ENCODE measurements at regions not wholly inside any gene's neighbourhood (a gene's known extent, or its start where the extent isn't known, plus 50 kb on each side); places are given as distances from the start of the nearest gene placed in this dataset.
A peak's percentile ranks its signal among the peaks of the same experiment; 100 is the strongest.

DNA sequence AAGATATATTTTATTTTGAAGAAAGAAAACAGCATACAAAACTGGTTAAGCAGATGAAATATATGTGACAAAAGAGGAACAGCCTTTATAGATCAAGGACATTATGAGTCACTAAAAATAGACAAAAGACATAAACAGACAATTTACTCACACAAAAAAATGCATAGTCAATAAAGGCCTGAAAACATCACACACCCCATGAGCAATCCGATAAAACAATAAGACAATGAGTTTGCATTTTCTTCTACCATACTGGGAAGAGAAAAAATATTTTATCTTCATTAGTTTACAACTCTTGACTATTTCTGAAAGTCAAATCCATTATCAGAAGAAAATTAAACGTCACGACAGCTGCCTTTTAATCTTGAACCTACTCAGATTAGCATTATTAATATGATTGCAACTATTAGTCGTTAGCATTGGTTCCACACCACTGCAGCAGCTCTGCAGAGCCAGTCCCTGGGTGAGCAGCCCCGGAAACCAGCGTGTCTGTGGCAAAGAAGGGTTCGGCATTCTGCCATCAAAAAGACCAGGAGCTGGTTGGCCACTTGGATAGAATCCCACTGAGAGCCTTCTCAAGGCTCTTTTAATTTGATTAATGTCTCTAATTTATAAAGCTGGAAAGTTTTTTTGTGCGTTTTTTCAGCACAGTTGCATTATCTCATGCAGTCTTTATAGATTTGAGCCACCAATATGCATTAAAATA, 305.4 kb upstream of the SHH start:
- H3K27ac ChIP-seq: peak overlapping the region in 1 of 4 donors; percentile 12
- peaks cover 0 to 9% (median 0%) of the 10 kb centered on the region in 4 donors for H3K27me3 ChIP-seq
- no peak overlapping the region for H3K4me3 ChIP-seq
- TF ChIP-seq POLR2A (IDR thresholded peaks at IDR 0.05): no peak
- TF ChIP-seq, protein P1, sequence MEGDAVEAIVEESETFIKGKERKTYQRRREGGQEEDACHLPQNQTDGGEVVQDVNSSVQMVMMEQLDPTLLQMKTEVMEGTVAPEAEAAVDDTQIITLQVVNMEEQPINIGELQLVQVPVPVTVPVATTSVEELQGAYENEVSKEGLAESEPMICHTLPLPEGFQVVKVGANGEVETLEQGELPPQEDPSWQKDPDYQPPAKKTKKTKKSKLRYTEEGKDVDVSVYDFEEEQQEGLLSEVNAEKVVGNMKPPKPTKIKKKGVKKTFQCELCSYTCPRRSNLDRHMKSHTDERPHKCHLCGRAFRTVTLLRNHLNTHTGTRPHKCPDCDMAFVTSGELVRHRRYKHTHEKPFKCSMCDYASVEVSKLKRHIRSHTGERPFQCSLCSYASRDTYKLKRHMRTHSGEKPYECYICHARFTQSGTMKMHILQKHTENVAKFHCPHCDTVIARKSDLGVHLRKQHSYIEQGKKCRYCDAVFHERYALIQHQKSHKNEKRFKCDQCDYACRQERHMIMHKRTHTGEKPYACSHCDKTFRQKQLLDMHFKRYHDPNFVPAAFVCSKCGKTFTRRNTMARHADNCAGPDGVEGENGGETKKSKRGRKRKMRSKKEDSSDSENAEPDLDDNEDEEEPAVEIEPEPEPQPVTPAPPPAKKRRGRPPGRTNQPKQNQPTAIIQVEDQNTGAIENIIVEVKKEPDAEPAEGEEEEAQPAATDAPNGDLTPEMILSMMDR (IDR thresholded peaks at IDR 0.05): no peak
- no peaks in the 10 kb centered on the region for H3K36me3 ChIP-seq
- intact Hi-C loops (cut with DNase I): no loop called here
- H3K4me1 ChIP-seq: no peaks in the 10 kb centered on the region
- WGBS, 2 donors: 62 to 71% methylated on average over 8 of the region's 8 CpGs
- no peaks in the 10 kb centered on the region for H3K9me3 ChIP-seq
- DNase-seq: no peak

DNA sequence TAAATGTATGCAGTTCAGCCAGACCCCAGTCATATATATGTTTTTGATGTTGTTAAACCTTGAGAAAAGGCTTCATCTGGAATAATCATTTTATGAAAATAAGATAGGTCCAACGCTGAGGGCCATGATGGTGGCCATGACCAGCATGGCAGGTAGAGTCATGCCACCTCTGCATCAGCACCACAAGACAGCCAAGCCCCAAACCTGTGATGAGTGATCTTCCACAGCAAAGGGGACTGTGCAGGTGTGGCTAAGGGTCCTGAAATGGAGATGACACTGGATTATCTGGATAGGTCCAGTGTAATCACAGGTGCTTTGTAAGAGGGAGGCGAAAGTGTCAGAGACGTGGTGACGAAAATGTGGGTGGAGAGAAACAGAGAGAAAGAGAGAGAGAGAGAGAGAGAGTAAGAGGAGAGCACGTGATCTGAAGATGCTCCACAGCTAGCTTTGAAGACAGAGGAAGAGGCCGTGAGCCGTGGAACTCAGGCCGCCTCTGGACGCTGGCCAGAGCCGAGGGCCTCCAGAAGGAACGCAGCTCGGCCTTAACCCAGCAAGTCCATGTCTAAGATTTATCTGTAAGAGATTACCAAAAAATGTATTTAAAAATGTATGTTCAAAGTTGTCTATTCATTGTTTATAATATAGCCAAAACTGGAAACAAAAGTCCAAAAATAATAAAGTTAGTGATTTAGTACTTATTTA, 304.4 kb upstream of the SHH start:
- H3K27ac ChIP-seq: no peak overlapping the region
- H3K36me3 ChIP-seq: no peaks in the 10 kb centered on the region
- no peak overlapping the region for H3K4me3 ChIP-seq
- H3K4me1 ChIP-seq: no peaks in the 10 kb centered on the region
- no peak for DNase-seq
- intact Hi-C loops (cut with DNase I): no loop called here
- H3K9me3 ChIP-seq: no peaks in the 10 kb centered on the region
- WGBS, 2 donors: 83 to 84% methylated on average over 12 of the region's 12 CpGs
- peaks cover 0 to 7% (median 0%) of the 10 kb centered on the region in 4 donors for H3K27me3 ChIP-seq
- TF ChIP-seq, protein P1 (IDR thresholded peaks at IDR 0.05): no peak
- TF ChIP-seq POLR2A (IDR thresholded peaks at IDR 0.05): no peak

DNA sequence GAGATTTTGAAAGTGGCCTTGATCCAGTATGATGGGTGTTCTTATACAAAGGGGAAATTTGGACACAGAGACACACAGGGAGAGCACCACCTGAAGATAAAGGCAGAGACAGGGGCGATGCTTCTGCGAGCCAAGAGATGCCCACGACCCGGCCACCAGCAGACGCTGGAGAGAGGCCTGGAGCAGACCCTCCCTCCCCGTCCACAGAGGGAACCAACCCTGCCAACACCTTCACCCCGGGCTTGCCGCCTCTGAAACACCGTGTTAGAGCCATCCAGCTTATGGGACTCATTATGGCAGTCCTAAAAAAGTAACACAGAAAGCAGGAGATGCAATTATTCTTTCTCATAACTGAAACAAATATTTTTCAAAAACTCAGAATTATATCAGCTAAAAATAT, 303.3 kb upstream of the SHH start:
- intact Hi-C loops (cut with DNase I): no loop called here
- H3K4me3 ChIP-seq: no peak overlapping the region
- no peak for DNase-seq
- H3K9me3 ChIP-seq: no peaks in the 10 kb centered on the region
- TF ChIP-seq, protein P1 (IDR thresholded peaks at IDR 0.05): no peak
- WGBS, 2 donors: 77 to 84% methylated on average over 9 of the region's 9 CpGs
- H3K27ac ChIP-seq: no peak overlapping the region
- H3K27me3 ChIP-seq: no peaks in the 10 kb centered on the region
- H3K4me1 ChIP-seq: no peaks in the 10 kb centered on the region
- no peaks in the 10 kb centered on the region for H3K36me3 ChIP-seq

DNA sequence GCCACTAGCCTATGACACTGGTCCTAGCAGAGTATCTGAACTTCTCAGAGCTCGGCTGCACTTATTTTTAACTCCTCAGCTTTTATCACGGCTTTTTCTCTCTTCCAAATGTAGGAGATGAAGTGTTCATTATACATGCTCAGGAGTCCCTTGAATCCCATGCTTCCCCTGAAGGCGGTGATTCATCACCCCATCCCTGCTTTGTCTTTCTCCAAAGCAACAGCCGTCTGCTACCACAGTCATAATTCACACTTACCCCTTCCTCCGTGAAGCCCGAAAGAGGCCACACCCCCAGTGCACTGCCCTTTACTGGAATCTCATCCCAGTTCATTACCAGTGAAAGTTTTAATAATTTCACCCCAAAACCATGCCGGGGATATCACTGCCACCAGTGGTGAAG, 301.5 kb upstream of the SHH start:
- H3K4me3 ChIP-seq: no peak overlapping the region
- TF ChIP-seq, protein P1 (IDR thresholded peaks at IDR 0.05): no peak
- TF ChIP-seq POLR2A (IDR thresholded peaks at IDR 0.05): no peak
- 50 to 59% methylated on average over 7 of the region's 7 CpGs for WGBS, 2 donors
- H3K36me3 ChIP-seq: no peaks in the 10 kb centered on the region
- DNase-seq: no peak
- no peaks in the 10 kb centered on the region for H3K27me3 ChIP-seq
- intact Hi-C loops (cut with DNase I): no loop called here
- no peak overlapping the region for H3K27ac ChIP-seq
- no peaks in the 10 kb centered on the region for H3K9me3 ChIP-seq
- no peaks in the 10 kb centered on the region for H3K4me1 ChIP-seq

DNA sequence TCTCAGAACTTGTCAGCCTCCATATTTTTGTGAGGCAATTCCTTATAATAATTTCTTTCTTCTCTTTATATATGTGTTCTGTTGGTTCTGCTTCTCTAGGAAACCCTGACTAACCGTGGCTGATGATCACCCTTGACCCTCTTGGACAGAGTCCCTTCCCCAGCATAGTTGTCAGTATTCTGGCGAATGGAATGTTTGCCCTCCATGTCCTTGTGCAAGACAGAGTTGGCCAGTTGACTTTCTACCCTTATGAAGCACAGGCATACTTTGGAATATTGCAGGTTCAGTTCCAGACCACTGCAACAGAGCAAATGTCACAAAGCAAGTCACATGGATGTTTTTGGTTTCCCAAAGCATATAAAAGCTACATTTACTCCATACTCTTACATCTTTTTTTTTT, 297.7 kb upstream of the SHH start:
- no peak for TF ChIP-seq POLR2A (IDR thresholded peaks at IDR 0.05)
- TF ChIP-seq, protein P1 (IDR thresholded peaks at IDR 0.05): no peak
- H3K36me3 ChIP-seq: no peaks in the 10 kb centered on the region

More for the DNA sequence above, 297.7 kb upstream of the SHH start:
- Histone ChIP-seq H3K27ac (no peak overlapping the region), H3K27me3 (no peaks in the 10 kb centered on the region), H3K4me3 (no peak overlapping the region), H3K9me3 (no peaks in the 10 kb centered on the region), H3K4me1 (no peaks in the 10 kb centered on the region)
- WGBS, 2 donors: 64 to 84% methylated on average over 2 of the region's 2 CpGs
- intact Hi-C loops (cut with DNase I): no loop called here
- DNase-seq: no peak

All from esophagus squamous epithelium (tissue), 5 donors.